K562 (cell line): ENCODE measurements at regions not wholly inside any gene's neighbourhood (a gene's known extent, or its start where the extent isn't known, plus 50 kb on each side); places are given as distances from the start of the nearest gene placed in this dataset.
A peak's percentile ranks its signal among the peaks of the same experiment; 100 is the strongest.

Experiments used
- ATAC-seq: fragments of 200-7000 bp; cut with Tn5 transposase; 3 replicates; pipeline ENCODE4 v1.9.1; 2020; ENCODE audit warnings: moderate library complexity
- BruUV-seq: library from RNA; stranded (reverse); fragments of 400-500 nt; replicated peaks from 2 replicates; lab custom pipeline; 2021; lab: Mats Ljungman, UMichigan
- CTCF ChIA-PET: fragments of 300-600 bp; formaldehyde crosslinking; extraction: SDS; loops from one replicate; lab custom pipeline; 2021; ENCODE audit warnings: low intra/inter-chr PET ratio; lab: Yijun Ruan, JAX
- POLR2A ChIA-PET: fragments of 300-600, 350-650 bp; sonication (Branson Sonifier 250); formaldehyde crosslinking; extraction: SDS; loops from one replicate; lab custom pipeline; 2021; ENCODE audit warnings: antibody characterized with exemption, inconsistent platforms; lab: Yijun Ruan, JAX
- DNase-seq, 4 experiments: peaks; one replicate each; pipeline versions ENCODE4 v3.0.0 to v3.0.0-alpha.2; 2011 to 2018; ENCODE audit warnings: low spot score in 3 of 4, mixed read lengths in 3 of 4; ENCODE audit errors: extremely low read depth in 1 of 4
- FAIRE-seq: peaks from 2 replicates; lab custom pipeline; 2011; peaks lifted over from hg19 to GRCh38; lab: Jason Lieb, UNC
- H2AFZ ChIP-seq: 2 replicates; pipeline ENCODE4 v1.6.0; 2011; ENCODE audit warnings: low read depth, low read length, control low read depth, inconsistent platforms
- H3K27ac ChIP-seq: fragments of 200-600 bp; 3 replicates; pipeline ENCODE4 v1.8.0; 2011; ENCODE audit warnings: low read depth, mild to moderate bottlenecking, control low read depth, inconsistent platforms, low read length, moderate library complexity, mixed read lengths; ENCODE audit errors: extremely low read depth
- H3K27me3 ChIP-seq, 2 experiments: fragments of 300-600 bp in 1 of 2; 2 replicates in 1 of 2; 3 replicates in 1 of 2; pipeline versions ENCODE4 v1.6.0 to v1.8.0; 2011; ENCODE audit warnings: inconsistent platforms in 2 of 2, low read length in 2 of 2, mild to moderate bottlenecking in 1 of 2, mixed read lengths in 1 of 2, moderate library complexity in 1 of 2; ENCODE audit not compliant: control insufficient read depth in 2 of 2, insufficient read depth in 2 of 2
- H3K36me3 ChIP-seq: fragments of 300-600 bp; 3 replicates; pipeline ENCODE4 v1.8.0; 2011; ENCODE audit warnings: mild to moderate bottlenecking, low read length, inconsistent platforms; ENCODE audit not compliant: control insufficient read depth, insufficient read depth
- H3K4me1 ChIP-seq, 2 experiments: fragments of 200-600 bp in 1 of 2; replicated peaks in 1 of 2; 2 replicates in 1 of 2; 3 replicates in 1 of 2; pipeline versions ENCODE4 v1.5.1 to v1.8.0; 2011; ENCODE audit warnings: inconsistent platforms in 2 of 2, low read length in 2 of 2, mild to moderate bottlenecking in 1 of 2, mixed read lengths in 1 of 2, moderate library complexity in 1 of 2; ENCODE audit not compliant: control insufficient read depth in 2 of 2, insufficient read depth in 2 of 2
- H3K4me2 ChIP-seq: 2 replicates; pipeline ENCODE4 v1.6.1; 2011; ENCODE audit warnings: low read length, control low read depth, inconsistent platforms, mixed read lengths; ENCODE audit not compliant: insufficient read depth
- H3K4me3 ChIP-seq: fragments of 200-600 bp; sonication (generic), shearing (Covaris generic); 2 replicates; pipeline ENCODE4 v1.5.1; 2016; ENCODE audit warnings: control low read depth, inconsistent platforms
- H3K79me2 ChIP-seq: fragments of 200-600 bp; 3 replicates; pipeline ENCODE4 v1.8.0; 2011; ENCODE audit warnings: low read length, inconsistent platforms; ENCODE audit not compliant: control insufficient read depth, insufficient read depth
- H3K9ac ChIP-seq, 2 experiments: 2 replicates each; pipeline versions ENCODE4 v1.6.0 to v1.6.1; 2011; ENCODE audit warnings: low read depth in 2 of 2, low read length in 2 of 2, control low read depth in 1 of 2, inconsistent platforms in 1 of 2, mild to moderate bottlenecking in 1 of 2, mixed read lengths in 1 of 2; ENCODE audit not compliant: insufficient read depth in 1 of 2
- H3K9me1 ChIP-seq: one replicate; pipeline ENCODE4 v1.6.0; 2011; ENCODE audit warnings: inconsistent platforms, mild to moderate bottlenecking, low read length, moderate library complexity; ENCODE audit not compliant: control insufficient read depth, insufficient read depth
- H3K9me3 ChIP-seq: replicated peaks from 2 replicates; pipeline ENCODE4 v1.5.1; 2011; ENCODE audit warnings: low read depth, low read length, inconsistent platforms; ENCODE audit not compliant: control insufficient read depth, insufficient read depth
- H4K20me1 ChIP-seq: replicated peaks from 2 replicates; pipeline ENCODE4 v1.6.1; 2011; ENCODE audit warnings: low read length, inconsistent platforms, mixed read lengths; ENCODE audit not compliant: control insufficient read depth, insufficient read depth
- POLR2G ChIP-seq: fragments of 200-400 bp; formaldehyde crosslinking; IDR thresholded peaks from 2 replicates; pipeline ENCODE4 v1.6.1; 2017; ENCODE audit warnings: low read depth, mild to moderate bottlenecking, antibody characterized with exemption, low read length, moderate library complexity
- PRMT5 ChIP-seq: sonication (generic); formaldehyde crosslinking; IDR thresholded peaks from 2 replicates; pipeline ENCODE4 v1.5.0; 2020; ENCODE audit warnings: missing genetic modification reagents
- RBM39 ChIP-seq: fragments of 200-400 bp; formaldehyde crosslinking; optimal IDR thresholded peaks from 2 replicates; pipeline ENCODE3; 2018; ENCODE audit warnings: low read depth, low read length
- WGBS: fragments of 100-300 bp; shearing (Covaris generic); methylation state at CpG from one replicate; pipeline ENCODE4 v1.1.6; 2016; ENCODE audit warnings: low coverage, mixed read lengths; ENCODE audit not compliant: insufficient coverage; ENCODE audit errors: missing lambda C conversion rate; 5-methylcytosine and 5-hydroxymethylcytosine counted together
- in situ Hi-C: fragments of 300-500 bp; cut with MboI; formaldehyde crosslinking; loops from 4 replicates; pipeline ENCODE4 v1.15.0; 2018; ENCODE audit warnings: inconsistent platforms, mixed read lengths
- intact Hi-C: fragments of 100-400 bp; cut with micrococcal nuclease; formaldehyde crosslinking; loops from 2 replicates; pipeline ENCODE4 v1.14.2; 2022

- no peaks in the 10 kb centered on the region for H3K27me3 ChIP-seq
- CTCF ChIA-PET, result no interaction called here
- intact Hi-C loops, result no loop called here
- no peak overlapping the region for H3K4me2 ChIP-seq
- POLR2A ChIA-PET, result interaction anchor here (0.5 kb wide), 1 partner anchor 41 kb away, joined by 3 read pairs; no protein-coding TSS in a partner anchor
- H3K9me1 ChIP-seq, result no peaks in the 10 kb centered on the region
- H4K20me1 ChIP-seq, result no peaks in the 10 kb centered on the region
- H3K4me3 ChIP-seq, result no peak overlapping the region
- no peak overlapping the region for H3K27ac ChIP-seq
- peaks cover 0 to 19% of the 10 kb centered on the region in 2 experiments; a peak in 3 of 5 replicates for H3K4me1 ChIP-seq
- H2AFZ ChIP-seq, result no peak overlapping the region
- in situ Hi-C loops, result no loop called here
- H3K9ac ChIP-seq, result no peak overlapping the region
- no peaks in the 10 kb centered on the region; the same call in 2 of the 3 replicates for H3K36me3 ChIP-seq
- ATAC-seq, result no peak
- H3K79me2 ChIP-seq, result no peaks in the 10 kb centered on the region
- DNase-seq, result no peak
- H3K9me3 ChIP-seq, result peaks cover 7% of the 10 kb centered on the region; the same call in 1 of the 2 replicates
- WGBS, result 62% methylated on average over 17 of the region's 18 CpGs
- no peak for FAIRE-seq
- TF ChIP-seq RBM39 (no peak), POLR2G (0 out of 2 replicates have a peak, but pooled peaks have one; percentile 15), PRMT5 (CRISPR knock-in tag) (no peak)
- BruUV-seq, result no TSS peak
These were observed 63.8 kb downstream of the MYEOV start for GRCh38 chr11:69357458-69358397.
